Activated CD4-positive, alpha-beta T cell treated with anti-CD3 and anti-CD28 coated beads, Interleukin-2, amount 10 ng/mL, durations not matched to agents 7 days and 5 days (primary cell): ENCODE measurements at regions not wholly inside any gene's neighbourhood (a gene's known extent, or its start where the extent isn't known, plus 50 kb on each side); places are given as distances from the start of the nearest gene placed in this dataset.
"Not testable (repeated sequence)": the region's sequence is repeated elsewhere in the genome, so short reads cannot be mapped to it uniquely, and the experiment has no call there.

Experiments used
- CTCF ChIA-PET: fragments of 350-600 bp; sonication (Branson Sonifier 250); formaldehyde crosslinking; loops from one replicate; lab custom pipeline; 2021; ENCODE audit warnings: antibody characterized with exemption; lab: Charles Lee
- POLR2A ChIA-PET: fragments of 350-600 bp; sonication (Branson Sonifier 250); formaldehyde crosslinking; loops from one replicate; lab custom pipeline; 2021; ENCODE audit warnings: antibody characterized with exemption; lab: Charles Lee
- DNase-seq: peaks from one replicate; pipeline ENCODE4 v3.0.0-alpha.2; 2020
- H3K27ac Mint-ChIP-seq: one replicate; pipeline ENCODE4 v1.8.0; 2021; ENCODE audit warnings: mild to moderate bottlenecking, moderate library complexity, mixed read lengths
- H3K27me3 Mint-ChIP-seq: one replicate; pipeline ENCODE4 v1.8.0; 2021; ENCODE audit warnings: mixed read lengths
- H3K36me3 Mint-ChIP-seq: one replicate; pipeline ENCODE4 v1.8.0; 2021; ENCODE audit warnings: low read depth, mixed read lengths
- H3K4me1 Mint-ChIP-seq: one replicate; pipeline ENCODE4 v1.8.0; 2021; ENCODE audit warnings: mixed read lengths
- H3K4me3 Mint-ChIP-seq: one replicate; pipeline ENCODE4 v1.8.0; 2021; ENCODE audit warnings: mild to moderate bottlenecking, moderate library complexity, mixed read lengths
- H3K9me3 Mint-ChIP-seq: one replicate; pipeline ENCODE4 v1.8.0; 2021; ENCODE audit warnings: mixed read lengths

DNA sequence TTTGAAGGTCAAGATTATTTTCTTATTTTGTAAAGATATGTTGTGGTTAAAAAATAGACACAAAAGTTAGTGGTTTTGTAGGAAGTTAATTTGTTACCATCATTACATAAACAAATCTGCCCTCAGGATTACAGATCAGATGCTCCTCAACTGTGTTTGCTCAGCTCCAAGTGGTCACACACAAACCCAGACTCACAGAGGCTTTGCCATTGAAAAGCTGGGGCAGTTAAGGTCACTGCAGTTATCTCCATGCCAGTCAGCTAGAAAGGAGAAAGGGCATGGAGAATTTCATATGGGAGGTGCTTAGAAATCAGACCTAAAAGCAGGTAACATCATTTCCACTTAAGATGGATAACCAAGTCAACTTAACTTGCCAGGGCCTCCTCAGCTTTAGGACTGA is 825.7 kb upstream of the GBE1 start:
- DNase-seq = no peak
- no peaks in the 10 kb centered on the region for H3K36me3 Mint-ChIP-seq
- POLR2A ChIA-PET = no interaction called here
- H3K27ac Mint-ChIP-seq = no peak overlapping the region
- no peaks in the 10 kb centered on the region for H3K4me1 Mint-ChIP-seq
- CTCF ChIA-PET = no interaction called here
- H3K4me3 Mint-ChIP-seq = no peak overlapping the region
- H3K27me3 Mint-ChIP-seq = no peaks in the 10 kb centered on the region
- no peaks in the 10 kb centered on the region for H3K9me3 Mint-ChIP-seq

DNA sequence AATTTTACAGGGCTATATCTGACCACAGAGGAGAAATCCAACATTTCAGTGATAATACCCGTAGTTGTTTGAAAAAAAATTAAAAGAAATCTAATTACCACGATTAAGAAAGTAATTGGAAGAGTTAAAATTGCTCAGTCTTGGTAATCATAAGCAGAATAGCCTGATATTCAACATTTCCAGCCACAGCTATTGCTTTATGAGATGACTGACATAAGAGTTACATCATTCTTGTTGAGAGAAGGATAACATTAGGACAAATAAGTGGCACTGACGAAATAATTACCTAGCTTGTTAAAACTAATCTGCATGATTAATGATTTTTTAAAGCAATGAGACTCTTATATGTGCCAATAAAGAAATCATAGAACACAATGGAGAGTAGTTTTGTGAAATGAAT is 825.0 kb upstream of the GBE1 start:
- H3K4me3 Mint-ChIP-seq = no peak overlapping the region
- no peaks in the 10 kb centered on the region for H3K4me1 Mint-ChIP-seq
- no peaks in the 10 kb centered on the region for H3K36me3 Mint-ChIP-seq
- no peaks in the 10 kb centered on the region for H3K27me3 Mint-ChIP-seq
- CTCF ChIA-PET = no interaction called here
- no peak overlapping the region for H3K27ac Mint-ChIP-seq
- POLR2A ChIA-PET = no interaction called here
- DNase-seq = no peak
- no peaks in the 10 kb centered on the region for H3K9me3 Mint-ChIP-seq

GRCh38 chr3:82586002-82586401 is 824.6 kb upstream of the GBE1 start:
- CTCF ChIA-PET, H3K4me1 Mint-ChIP-seq, DNase-seq, H3K27ac Mint-ChIP-seq, H3K36me3 Mint-ChIP-seq, H3K9me3 Mint-ChIP-seq, H3K4me3 Mint-ChIP-seq, POLR2A ChIA-PET, H3K27me3 Mint-ChIP-seq: not testable (repeated sequence)

- H3K4me3 Mint-ChIP-seq, H3K4me1 Mint-ChIP-seq, H3K27ac Mint-ChIP-seq, H3K9me3 Mint-ChIP-seq, POLR2A ChIA-PET, DNase-seq, H3K36me3 Mint-ChIP-seq, CTCF ChIA-PET, H3K27me3 Mint-ChIP-seq: not testable (repeated sequence)
These were observed 824.1 kb upstream of the GBE1 start for GRCh38 chr3:82585591-82585990.

GRCh38 chr3:82584861-82585260 is 823.4 kb upstream of the GBE1 start:
- H3K27me3 Mint-ChIP-seq, H3K4me3 Mint-ChIP-seq, POLR2A ChIA-PET, H3K36me3 Mint-ChIP-seq, H3K9me3 Mint-ChIP-seq, DNase-seq, H3K27ac Mint-ChIP-seq, H3K4me1 Mint-ChIP-seq, CTCF ChIA-PET: not testable (repeated sequence)

GRCh38 chr3:82584415-82584814 is 823.0 kb upstream of the GBE1 start:
- H3K4me3 Mint-ChIP-seq, H3K9me3 Mint-ChIP-seq, H3K27ac Mint-ChIP-seq, DNase-seq, H3K4me1 Mint-ChIP-seq, H3K27me3 Mint-ChIP-seq, H3K36me3 Mint-ChIP-seq, CTCF ChIA-PET, POLR2A ChIA-PET: not testable (repeated sequence)

GRCh38 chr3:82581350-82581749 is 819.9 kb upstream of the GBE1 start:
- no peak for DNase-seq
- no peak overlapping the region for H3K27ac Mint-ChIP-seq
- no peaks in the 10 kb centered on the region for H3K27me3 Mint-ChIP-seq
- ChIA-PET POLR2A (no interaction called here), CTCF (no interaction called here)
- no peaks in the 10 kb centered on the region for H3K36me3 Mint-ChIP-seq
- no peaks in the 10 kb centered on the region for H3K4me1 Mint-ChIP-seq
- peaks cover 5% of the 10 kb centered on the region for H3K9me3 Mint-ChIP-seq
- H3K4me3 Mint-ChIP-seq = no peak overlapping the region

- H3K4me1 Mint-ChIP-seq = no peaks in the 10 kb centered on the region
- no peak overlapping the region for H3K27ac Mint-ChIP-seq
- H3K4me3 Mint-ChIP-seq = no peak overlapping the region
- POLR2A ChIA-PET = no interaction called here
- DNase-seq = no peak
- no peaks in the 10 kb centered on the region for H3K27me3 Mint-ChIP-seq
- no peaks in the 10 kb centered on the region for H3K36me3 Mint-ChIP-seq
- H3K9me3 Mint-ChIP-seq = peaks cover 7% of the 10 kb centered on the region
- CTCF ChIA-PET = no interaction called here
These were observed 811.3 kb upstream of the GBE1 start for GRCh38 chr3:82572721-82573120.

GRCh38 chr3:82568776-82569338 is 807.4 kb upstream of the GBE1 start:
- no peaks in the 10 kb centered on the region for H3K27me3 Mint-ChIP-seq
- no peak overlapping the region for H3K4me3 Mint-ChIP-seq
- DNase-seq = no peak
- CTCF ChIA-PET = no interaction called here
- peaks cover 5% of the 10 kb centered on the region for H3K9me3 Mint-ChIP-seq
- H3K27ac Mint-ChIP-seq = no peak overlapping the region
- no peaks in the 10 kb centered on the region for H3K36me3 Mint-ChIP-seq
- POLR2A ChIA-PET = no interaction called here
- H3K4me1 Mint-ChIP-seq = no peaks in the 10 kb centered on the region

DNA sequence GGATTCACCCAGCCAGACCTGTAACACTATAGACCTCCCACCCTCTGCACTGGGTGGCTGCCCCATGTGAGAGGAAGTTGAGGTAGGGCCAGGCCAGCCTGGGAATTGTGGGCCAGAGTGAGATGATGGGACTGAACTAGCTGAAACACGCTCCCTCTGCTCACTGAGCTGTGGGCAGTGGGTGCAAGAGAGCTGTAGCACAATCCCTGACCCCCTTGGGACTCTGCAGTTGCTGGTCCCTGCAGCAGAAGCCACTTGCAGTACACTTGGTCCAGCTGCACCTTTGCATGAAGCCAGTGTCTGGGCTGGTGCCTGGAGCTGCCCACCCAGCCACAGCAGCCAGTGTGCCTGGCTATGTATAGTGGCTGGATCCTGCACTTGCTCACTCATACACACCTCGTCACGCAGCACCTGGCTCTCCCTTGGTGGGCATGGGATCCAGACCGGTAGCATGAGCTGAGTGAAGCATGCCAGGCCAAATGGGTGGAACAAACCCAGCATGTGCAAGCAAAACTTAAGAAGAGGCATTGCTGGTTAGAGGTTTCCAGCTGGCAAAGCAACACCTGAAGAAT is 805.7 kb upstream of the GBE1 start:
- POLR2A ChIA-PET = no interaction called here

DNA sequence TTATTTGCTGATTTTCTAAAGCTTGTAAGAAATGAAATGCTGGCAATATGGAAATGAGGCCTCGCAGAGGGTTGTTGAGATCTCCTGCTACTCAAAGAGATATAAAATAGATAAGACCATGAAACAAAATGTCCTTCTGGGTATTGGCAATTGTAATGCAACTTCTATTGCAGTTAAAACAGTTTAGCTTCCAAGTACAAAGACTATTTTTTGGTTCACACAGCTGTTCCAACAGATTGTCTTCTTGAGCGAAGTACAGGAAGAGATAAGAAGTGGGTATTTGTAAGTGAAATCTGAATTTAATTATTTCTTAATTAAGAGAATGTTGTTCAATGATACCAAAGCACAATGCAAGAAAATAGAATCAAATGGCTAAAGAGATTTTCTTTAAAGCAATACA is 801.5 kb upstream of the GBE1 start:
- no peak for DNase-seq
- H3K27ac Mint-ChIP-seq = no peak overlapping the region
- H3K27me3 Mint-ChIP-seq = no peaks in the 10 kb centered on the region
- no peak overlapping the region for H3K4me3 Mint-ChIP-seq
- POLR2A ChIA-PET = no interaction called here
- peaks cover 3% of the 10 kb centered on the region for H3K9me3 Mint-ChIP-seq
- CTCF ChIA-PET = no interaction called here
- no peaks in the 10 kb centered on the region for H3K36me3 Mint-ChIP-seq
- H3K4me1 Mint-ChIP-seq = no peaks in the 10 kb centered on the region

More for the DNA sequence above, 805.7 kb upstream of the GBE1 start:
- H3K27me3 Mint-ChIP-seq = no peaks in the 10 kb centered on the region
- no peak overlapping the region for H3K27ac Mint-ChIP-seq
- H3K4me3 Mint-ChIP-seq = no peak overlapping the region
- H3K9me3 Mint-ChIP-seq = peaks cover 3% of the 10 kb centered on the region
- CTCF ChIA-PET = no interaction called here
- no peaks in the 10 kb centered on the region for H3K4me1 Mint-ChIP-seq
- H3K36me3 Mint-ChIP-seq = no peaks in the 10 kb centered on the region
- no peak for DNase-seq

DNA sequence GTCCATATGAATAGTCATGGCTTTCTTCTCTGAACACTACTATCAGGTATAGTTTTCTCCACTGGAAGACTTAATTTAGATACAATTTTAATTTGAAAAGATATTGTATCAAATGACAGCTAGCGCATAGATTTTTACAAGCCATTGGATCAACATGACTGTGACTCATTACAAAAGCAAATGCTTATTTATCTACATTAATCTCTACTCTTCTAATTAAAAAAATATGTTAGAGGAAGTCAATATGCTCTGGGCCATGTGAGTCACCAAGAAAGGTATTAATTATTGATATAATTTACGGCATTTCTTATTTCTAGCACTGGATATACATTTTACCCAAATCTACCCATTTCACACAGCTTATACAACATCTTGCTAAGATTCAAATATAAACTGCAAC is 800.3 kb upstream of the GBE1 start:
- Mint-ChIP-seq H3K9me3 (peaks cover 3% of the 10 kb centered on the region), H3K4me1 (no peaks in the 10 kb centered on the region), H3K27ac (no peak overlapping the region), H3K4me3 (no peak overlapping the region), H3K36me3 (no peaks in the 10 kb centered on the region), H3K27me3 (no peaks in the 10 kb centered on the region)
- ChIA-PET CTCF (no interaction called here), POLR2A (no interaction called here)
- no peak for DNase-seq

- no peaks in the 10 kb centered on the region for H3K9me3 Mint-ChIP-seq
- H3K4me3 Mint-ChIP-seq = no peak overlapping the region
- H3K36me3 Mint-ChIP-seq = no peaks in the 10 kb centered on the region
- no peak for DNase-seq
- ChIA-PET POLR2A (no interaction called here), CTCF (no interaction called here)
- no peaks in the 10 kb centered on the region for H3K4me1 Mint-ChIP-seq
- no peak overlapping the region for H3K27ac Mint-ChIP-seq
- H3K27me3 Mint-ChIP-seq = no peaks in the 10 kb centered on the region
These were observed 796.6 kb upstream of the GBE1 start for GRCh38 chr3:82558081-82558480.

DNA sequence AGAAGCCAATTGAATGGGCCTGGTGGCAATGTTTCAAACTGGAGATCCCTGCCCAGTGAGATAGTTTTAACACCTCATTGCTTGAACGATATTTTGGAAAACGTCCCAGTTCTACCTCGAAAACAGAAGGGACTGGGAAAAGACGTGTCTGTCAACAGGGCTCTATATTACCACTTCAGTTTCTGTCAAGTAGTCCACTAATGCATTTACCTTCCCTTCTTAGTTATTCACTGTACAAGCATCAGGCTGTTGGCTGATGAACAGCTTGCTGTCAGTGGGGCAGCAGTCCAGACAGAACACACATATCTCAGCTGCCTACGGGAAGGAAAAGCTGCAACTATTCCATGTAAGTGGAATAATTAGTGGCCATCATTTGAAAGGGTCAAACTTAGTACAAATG is 794.7 kb upstream of the GBE1 start:
- H3K36me3 Mint-ChIP-seq = no peaks in the 10 kb centered on the region
- H3K27me3 Mint-ChIP-seq = no peaks in the 10 kb centered on the region
- POLR2A ChIA-PET = no interaction called here
- no peaks in the 10 kb centered on the region for H3K9me3 Mint-ChIP-seq
- H3K4me1 Mint-ChIP-seq = no peaks in the 10 kb centered on the region
- no peak overlapping the region for H3K4me3 Mint-ChIP-seq
- DNase-seq = no peak
- no peak overlapping the region for H3K27ac Mint-ChIP-seq
- CTCF ChIA-PET = no interaction called here
